ENCODE measurements at regions not wholly inside any gene's neighbourhood (a gene's known extent, or its start where the extent isn't known, plus 50 kb on each side); places are given as distances from the start of the nearest gene placed in this dataset.

GRCh38 chr2:208927867-208928266, 496.0 kb upstream of the MAP2 start:
- Histone ChIP-seq H2AFZ (ENCODE audit: insufficient read depth, low read depth, low read length, poor library complexity, severe bottlenecking) (no peak overlapping the region), H3K4me1 (ENCODE audit: control insufficient read depth in 1 of 2, insufficient read depth in 2 of 2, low read length in 2 of 2) (no peaks in the 10 kb centered on the region), H3K9ac (ENCODE audit: insufficient read depth, low read length, poor library complexity, severe bottlenecking) (no peak overlapping the region), H3K27ac (ENCODE audit: low read depth in 1 of 2, low read length in 2 of 2) (no peak overlapping the region), H3K9me3 (replicated peaks in 1 of 2; ENCODE audit: control insufficient read depth in 1 of 2, insufficient read depth in 1 of 2, low read length in 2 of 2) (no peaks in the 10 kb centered on the region), H3K4me3 (replicated peaks in 1 of 3; ENCODE audit: low read depth in 2 of 3, low read length in 3 of 3) (no peak overlapping the region), H4K20me1 (ENCODE audit: insufficient read depth, low read length) (no peaks in the 10 kb centered on the region), H3K27me3 (ENCODE audit: control insufficient read depth in 2 of 2, insufficient read depth in 2 of 2, low read length in 2 of 2) (no peaks in the 10 kb centered on the region), H3K79me2 (ENCODE audit: insufficient read depth, low read length) (no peaks in the 10 kb centered on the region), H3K4me2 (replicated peaks; ENCODE audit: extremely low read depth, low read length, poor library complexity, severe bottlenecking) (no peak overlapping the region), H3K36me3 (replicated peaks in 1 of 2; ENCODE audit: control insufficient read depth in 1 of 2, insufficient read depth in 2 of 2, low read length in 2 of 2) (no peaks in the 10 kb centered on the region)
- Mint-ChIP-seq H3K4me1 (no peaks in the 10 kb centered on the region), H3K36me3 (no peaks in the 10 kb centered on the region), H3K4me3 (no peak overlapping the region), H3K27me3 (ENCODE audit: low read depth in 3 of 3) (no peaks in the 10 kb centered on the region), H3K27ac (no peak overlapping the region), H3K9me3 (peaks cover 0 to 4% (median 2%) of the 10 kb centered on the region in 7 donors)
- no peak for DNase-seq
- intact Hi-C loops (cut with micrococcal nuclease), result no loop called here
- TF ChIP-seq CTCF (IDR thresholded peaks at IDR 0.05), result no peak

GRCh38 chr2:208929139-208929864, 494.5 kb upstream of the MAP2 start:
- Histone ChIP-seq H3K27ac (ENCODE audit: low read depth in 1 of 2, low read length in 2 of 2) (no peak overlapping the region), H3K4me3 (replicated peaks in 1 of 3; ENCODE audit: low read depth in 2 of 3, low read length in 3 of 3) (no peak overlapping the region), H3K27me3 (ENCODE audit: control insufficient read depth in 2 of 2, insufficient read depth in 2 of 2, low read length in 2 of 2) (no peaks in the 10 kb centered on the region), H3K4me1 (ENCODE audit: control insufficient read depth in 1 of 2, insufficient read depth in 2 of 2, low read length in 2 of 2) (no peaks in the 10 kb centered on the region), H3K4me2 (replicated peaks; ENCODE audit: extremely low read depth, low read length, poor library complexity, severe bottlenecking) (no peak overlapping the region), H2AFZ (ENCODE audit: insufficient read depth, low read depth, low read length, poor library complexity, severe bottlenecking) (no peak overlapping the region), H3K36me3 (replicated peaks in 1 of 2; ENCODE audit: control insufficient read depth in 1 of 2, insufficient read depth in 2 of 2, low read length in 2 of 2) (no peaks in the 10 kb centered on the region), H3K9ac (ENCODE audit: insufficient read depth, low read length, poor library complexity, severe bottlenecking) (no peak overlapping the region), H3K9me3 (replicated peaks in 1 of 2; ENCODE audit: control insufficient read depth in 1 of 2, insufficient read depth in 1 of 2, low read length in 2 of 2) (no peaks in the 10 kb centered on the region), H4K20me1 (ENCODE audit: insufficient read depth, low read length) (no peaks in the 10 kb centered on the region), H3K79me2 (ENCODE audit: insufficient read depth, low read length) (no peaks in the 10 kb centered on the region)
- Mint-ChIP-seq H3K27me3 (ENCODE audit: low read depth in 3 of 3) (no peaks in the 10 kb centered on the region), H3K36me3 (no peaks in the 10 kb centered on the region), H3K4me1 (no peaks in the 10 kb centered on the region), H3K27ac (no peak overlapping the region), H3K4me3 (no peak overlapping the region), H3K9me3 (peaks cover 0 to 4% (median 2%) of the 10 kb centered on the region in 7 donors)
- 89% methylated on average over 1 of the region's 5 CpGs for WGBS (ENCODE audit: insufficient coverage)
- intact Hi-C loops (cut with micrococcal nuclease), result no loop called here
- no peak for TF ChIP-seq CTCF (IDR thresholded peaks at IDR 0.05)
- DNase-seq, result no peak
